GM12874 (cell line): ENCODE measurements at regions not wholly inside any gene's neighbourhood (a gene's known extent, or its start where the extent isn't known, plus 50 kb on each side); places are given as distances from the start of the nearest gene placed in this dataset.

Experiments
- CTCF ChIP-seq: IDR thresholded peaks from 2 replicates; pipeline ENCODE4 v1.5.1; 2011; ENCODE audit warnings: low read depth, mild to moderate bottlenecking, control low read depth, low read length, moderate library complexity; ENCODE audit not compliant: insufficient read depth

GRCh38 chr6:134464690-134465411 is 146.9 kb upstream of the SGK1 start:
- no peak for TF ChIP-seq CTCF

- no peak for TF ChIP-seq CTCF
Observed at GRCh38 chr6:134458857-134459657, 141.1 kb upstream of the SGK1 start.

- TF ChIP-seq CTCF = no peak
Observed at GRCh38 chr6:134457941-134458340, 140.0 kb upstream of the SGK1 start.

GRCh38 chr6:134456226-134456625 is 138.3 kb upstream of the SGK1 start:
- no peak for TF ChIP-seq CTCF

GRCh38 chr6:134455319-134455718 is 137.4 kb upstream of the SGK1 start:
- TF ChIP-seq CTCF = no peak

- no peak for TF ChIP-seq CTCF
Observed at GRCh38 chr6:134454794-134455193, 136.9 kb upstream of the SGK1 start.

GRCh38 chr6:134453792-134454510 is 136.0 kb upstream of the SGK1 start:
- no peak for TF ChIP-seq CTCF
